ENCODE measurements at regions not wholly inside any gene's neighbourhood (a gene's known extent, or its start where the extent isn't known, plus 50 kb on each side); places are given as distances from the start of the nearest gene placed in this dataset.

- H3K9me3 ChIP-seq = no peaks in the 10 kb centered on the region
- peak; percentile 88 to 96 for DNase-seq
- peaks cover 0 to 76% (median 53%) of the 10 kb centered on the region in 4 donors for H3K4me1 ChIP-seq
- TF ChIP-seq, protein P1, sequence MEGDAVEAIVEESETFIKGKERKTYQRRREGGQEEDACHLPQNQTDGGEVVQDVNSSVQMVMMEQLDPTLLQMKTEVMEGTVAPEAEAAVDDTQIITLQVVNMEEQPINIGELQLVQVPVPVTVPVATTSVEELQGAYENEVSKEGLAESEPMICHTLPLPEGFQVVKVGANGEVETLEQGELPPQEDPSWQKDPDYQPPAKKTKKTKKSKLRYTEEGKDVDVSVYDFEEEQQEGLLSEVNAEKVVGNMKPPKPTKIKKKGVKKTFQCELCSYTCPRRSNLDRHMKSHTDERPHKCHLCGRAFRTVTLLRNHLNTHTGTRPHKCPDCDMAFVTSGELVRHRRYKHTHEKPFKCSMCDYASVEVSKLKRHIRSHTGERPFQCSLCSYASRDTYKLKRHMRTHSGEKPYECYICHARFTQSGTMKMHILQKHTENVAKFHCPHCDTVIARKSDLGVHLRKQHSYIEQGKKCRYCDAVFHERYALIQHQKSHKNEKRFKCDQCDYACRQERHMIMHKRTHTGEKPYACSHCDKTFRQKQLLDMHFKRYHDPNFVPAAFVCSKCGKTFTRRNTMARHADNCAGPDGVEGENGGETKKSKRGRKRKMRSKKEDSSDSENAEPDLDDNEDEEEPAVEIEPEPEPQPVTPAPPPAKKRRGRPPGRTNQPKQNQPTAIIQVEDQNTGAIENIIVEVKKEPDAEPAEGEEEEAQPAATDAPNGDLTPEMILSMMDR (IDR thresholded peaks at IDR 0.05) = peak; percentile 17 to 43
- no peaks in the 10 kb centered on the region for H3K27me3 ChIP-seq
- H3K27ac ChIP-seq = peak overlapping the region; percentile 55 to 85
- no peak overlapping the region for H3K4me3 ChIP-seq
- no peaks in the 10 kb centered on the region for H3K36me3 ChIP-seq
- intact Hi-C loops (cut with DNase I; ENCODE audit: low total_unique reads) = no loop called here
These were observed 57.2 kb upstream of the PRDM11 start for GRCh38 chr11:45089251-45089650.

GRCh38 chr11:45089676-45090499 is 56.6 kb upstream of the PRDM11 start:
- H3K27ac ChIP-seq = peak overlapping the region; percentile 55 to 85
- intact Hi-C loops (cut with DNase I; ENCODE audit: low total_unique reads) = loop anchor here (5.0 kb wide), 1 partner anchor 68 kb away; no protein-coding TSS in a partner anchor
- H3K36me3 ChIP-seq = no peaks in the 10 kb centered on the region
- no peaks in the 10 kb centered on the region for H3K27me3 ChIP-seq
- H3K9me3 ChIP-seq = no peaks in the 10 kb centered on the region
- H3K4me3 ChIP-seq = no peak overlapping the region
- no peak for DNase-seq
- TF ChIP-seq, protein P1 (IDR thresholded peaks at IDR 0.05) = no peak
- H3K4me1 ChIP-seq = peaks cover 0 to 76% (median 53%) of the 10 kb centered on the region in 4 donors

- Histone ChIP-seq H3K27ac (peak overlapping the region; percentile 55 to 85), H3K27me3 (no peaks in the 10 kb centered on the region), H3K4me1 (peaks cover 0 to 76% (median 53%) of the 10 kb centered on the region in 4 donors), H3K36me3 (no peaks in the 10 kb centered on the region), H3K4me3 (no peak overlapping the region), H3K9me3 (no peaks in the 10 kb centered on the region)
- intact Hi-C loops (cut with DNase I; ENCODE audit: low total_unique reads) = loop anchor here (5.0 kb wide), 1 partner anchor 68 kb away; no protein-coding TSS in a partner anchor
- TF ChIP-seq, protein P1 (IDR thresholded peaks at IDR 0.05) = no peak
- no peak for DNase-seq
These were observed 55.8 kb upstream of the PRDM11 start for GRCh38 chr11:45090607-45091006.

GRCh38 chr11:45091563-45092403 is 54.7 kb upstream of the PRDM11 start:
- Histone ChIP-seq H3K4me3 (no peak overlapping the region), H3K27me3 (no peaks in the 10 kb centered on the region), H3K36me3 (no peaks in the 10 kb centered on the region), H3K9me3 (no peaks in the 10 kb centered on the region), H3K27ac (peak overlapping the region; percentile 68 to 85), H3K4me1 (peaks cover 0 to 70% (median 53%) of the 10 kb centered on the region in 4 donors)
- intact Hi-C loops (cut with DNase I; ENCODE audit: low total_unique reads) = loop anchor here (5.0 kb wide), 1 partner anchor 69 kb away; no protein-coding TSS in a partner anchor
- TF ChIP-seq, protein P1 (IDR thresholded peaks at IDR 0.05) = no peak
- no peak for DNase-seq

DNA sequence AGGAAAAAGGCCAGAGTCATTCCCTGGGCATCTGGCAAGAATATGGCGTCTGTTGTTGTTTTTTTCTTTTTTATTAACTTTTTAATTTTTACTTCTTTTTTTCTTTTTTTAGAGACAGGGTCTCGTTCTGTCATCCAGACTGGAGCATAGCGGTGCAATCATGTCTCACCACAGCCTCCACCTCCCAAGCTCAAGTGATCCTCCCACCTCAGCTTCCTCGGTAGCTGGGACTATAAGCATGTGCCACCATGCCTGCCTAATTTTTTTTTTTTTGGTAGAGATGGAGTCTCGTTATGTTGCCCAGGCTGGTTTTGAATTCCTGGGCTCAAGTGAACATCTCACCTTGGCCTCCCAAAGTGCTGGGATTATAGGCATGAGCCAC is 54.0 kb upstream of the PRDM11 start:
- DNase-seq = no peak
- Histone ChIP-seq H3K27ac (peak overlapping the region; percentile 68 to 85), H3K27me3 (no peaks in the 10 kb centered on the region), H3K9me3 (no peaks in the 10 kb centered on the region), H3K4me1 (peaks cover 0 to 64% (median 51%) of the 10 kb centered on the region in 4 donors), H3K4me3 (no peak overlapping the region), H3K36me3 (no peaks in the 10 kb centered on the region)
- intact Hi-C loops (cut with DNase I; ENCODE audit: low total_unique reads) = loop anchor here (5.0 kb wide), 1 partner anchor 70 kb away; no protein-coding TSS in a partner anchor
- TF ChIP-seq, protein P1 (IDR thresholded peaks at IDR 0.05) = no peak

All from tibial artery (tissue), 4 donors.